ENCODE measurements at regions not wholly inside any gene's neighbourhood (a gene's known extent, or its start where the extent isn't known, plus 50 kb on each side); places are given as distances from the start of the nearest gene placed in this dataset.

- DNase-seq: no peak
These were observed 178.8 kb downstream of the IBTK start for GRCh38 chr6:82068721-82069120.

DNA sequence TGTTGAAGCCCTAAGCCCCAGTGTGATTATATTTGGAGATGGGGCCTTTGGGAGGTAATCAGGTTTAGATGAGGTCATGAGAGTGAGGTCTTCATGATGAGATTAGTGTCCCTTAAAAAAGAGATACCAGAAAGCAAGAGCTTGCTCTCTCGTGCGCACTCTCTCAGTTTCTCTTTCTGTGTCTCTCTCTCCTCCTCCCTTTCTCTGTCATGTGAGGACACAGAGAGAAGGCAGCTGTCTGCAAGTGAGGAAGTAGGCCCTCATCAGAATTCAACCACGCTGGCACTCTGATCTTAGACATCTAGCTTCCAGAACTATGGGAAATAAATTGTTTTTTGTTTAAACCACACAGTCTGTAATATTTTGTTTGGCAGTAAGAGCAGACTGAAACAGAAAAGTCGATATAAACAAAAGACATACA, 180.5 kb downstream of the IBTK start:
- DNase-seq: peak; percentile 77

DNA sequence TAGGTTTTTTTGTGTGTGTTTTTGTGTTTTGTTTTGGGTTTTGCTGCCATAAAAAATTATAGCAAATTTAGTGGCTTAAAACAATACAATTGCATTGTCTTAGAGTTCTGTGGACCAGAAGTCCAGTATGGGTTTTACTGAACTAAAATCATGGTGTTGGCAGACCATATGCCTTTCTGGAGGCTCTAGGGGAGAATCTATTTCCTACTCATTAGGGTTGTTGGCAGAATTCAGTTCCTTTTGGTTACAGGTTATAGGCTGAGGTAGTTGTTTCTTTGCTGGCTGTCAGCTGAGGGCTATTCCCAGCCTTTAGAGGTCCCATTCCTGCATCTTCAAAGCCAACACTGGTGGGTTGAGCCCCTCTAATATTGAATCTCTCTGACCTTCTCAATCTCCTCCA, 181.3 kb downstream of the IBTK start:
- DNase-seq: no peak

DNA sequence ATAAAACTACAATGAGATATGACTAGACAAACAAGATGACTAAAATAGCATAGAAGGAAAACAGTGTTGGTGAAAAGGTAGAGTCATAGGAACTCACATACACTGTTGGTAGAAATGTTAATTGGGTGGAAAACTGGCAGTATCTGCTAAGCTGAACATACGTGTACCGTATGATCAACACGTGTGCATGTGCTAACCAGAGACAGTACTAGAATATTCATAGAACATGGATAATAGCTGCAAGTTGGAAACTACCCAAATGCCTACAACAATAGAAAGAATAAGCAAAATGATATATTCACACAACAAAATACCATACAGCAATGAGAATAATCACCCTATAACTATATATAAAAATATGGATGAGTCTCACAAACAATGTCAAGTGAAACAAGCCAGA, 184.0 kb downstream of the IBTK start:
- DNase-seq: no peak

DNA sequence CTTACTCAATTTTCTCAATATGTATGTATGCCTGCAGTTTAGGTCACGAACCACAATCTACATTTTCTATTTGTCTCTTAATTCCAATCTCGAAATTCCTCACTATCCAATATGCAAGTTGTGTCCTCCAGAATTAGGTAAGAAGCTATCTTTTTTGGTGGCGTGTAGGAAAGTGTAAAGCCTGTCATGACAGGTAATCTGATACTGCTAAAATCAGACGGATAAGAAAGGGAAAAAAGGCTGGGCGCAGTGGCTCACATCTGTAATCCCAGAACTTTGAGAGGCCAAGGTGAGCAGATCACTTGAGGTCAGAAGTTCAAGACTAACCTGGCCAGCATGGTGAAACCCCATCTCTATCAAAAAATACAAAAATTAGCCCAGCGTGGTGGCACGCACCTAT, 185.3 kb downstream of the IBTK start:
- DNase-seq: no peak

GRCh38 chr6:82057846-82058554, 189.5 kb downstream of the IBTK start:
- DNase-seq: no peak

GRCh38 chr6:82056567-82056966, 191.0 kb downstream of the IBTK start:
- no peak for DNase-seq

- DNase-seq: no peak
These were observed 201.4 kb downstream of the IBTK start for GRCh38 chr6:82045965-82046756.

GRCh38 chr6:82040405-82041221, 206.9 kb downstream of the IBTK start:
- peak; percentile 34 for DNase-seq

- DNase-seq: no peak
These were observed 208.9 kb downstream of the IBTK start for GRCh38 chr6:82038631-82039030.

DNA sequence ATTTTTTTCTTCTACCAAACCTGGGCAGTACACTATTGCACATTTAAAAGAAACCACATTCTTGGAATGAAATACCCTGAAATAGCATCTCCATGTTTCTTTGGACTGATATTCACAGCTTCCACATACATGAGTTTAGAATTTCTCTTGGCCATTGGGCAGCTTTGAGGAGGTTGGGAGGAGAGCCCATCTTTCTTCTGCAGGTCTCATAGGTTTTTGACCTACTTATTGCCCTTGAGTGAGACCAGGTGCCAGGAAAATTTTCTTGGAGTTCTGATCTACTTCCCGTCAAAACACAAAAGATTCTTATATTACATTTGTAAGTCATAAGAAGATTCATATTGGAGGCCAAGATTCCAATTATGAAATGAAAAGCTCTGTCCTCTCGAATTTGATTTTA, 212.0 kb downstream of the IBTK start:
- no peak for DNase-seq

- no peak for DNase-seq
These were observed 213.8 kb downstream of the IBTK start for GRCh38 chr6:82033631-82034211.

GRCh38 chr6:82032444-82032843, 215.1 kb downstream of the IBTK start:
- no peak for DNase-seq

DNA sequence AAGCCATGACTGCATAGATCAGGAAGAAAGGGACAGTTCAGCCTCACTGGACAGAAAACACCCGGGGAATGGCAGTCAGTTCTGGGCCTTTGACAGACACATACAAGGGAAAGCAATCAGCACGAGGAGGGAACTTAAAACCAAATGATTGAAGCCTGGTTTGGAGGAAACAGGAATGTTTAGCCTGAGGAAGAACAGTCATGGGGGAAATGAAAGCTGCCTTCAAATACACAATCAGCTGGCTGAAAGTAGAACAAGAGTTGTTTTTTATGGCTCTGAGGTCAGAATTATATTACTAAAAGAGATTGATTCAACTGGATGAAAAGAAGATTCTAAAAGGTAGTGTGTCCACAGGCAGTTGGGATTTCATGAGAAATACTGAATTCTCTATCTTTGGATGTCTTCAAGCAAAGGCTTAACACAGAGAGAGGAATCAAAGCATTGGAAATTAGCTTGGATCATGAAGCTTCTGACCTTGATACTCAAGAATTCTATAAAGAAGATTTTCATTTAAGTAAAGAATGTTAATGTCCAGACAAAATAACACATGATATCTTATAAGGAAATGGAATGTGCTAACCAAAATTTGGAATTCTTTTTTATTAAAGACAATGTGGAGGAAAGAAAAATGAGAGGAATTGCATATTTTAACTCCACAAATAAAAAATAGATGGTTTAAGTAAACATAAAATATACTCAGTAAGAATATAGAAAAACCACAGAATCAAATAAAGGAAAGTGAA, 216.6 kb downstream of the IBTK start:
- peak; percentile 32 for DNase-seq

GRCh38 chr6:82030301-82030700, 217.2 kb downstream of the IBTK start:
- DNase-seq: no peak

GRCh38 chr6:82025271-82025670, 222.3 kb downstream of the IBTK start:
- no peak for DNase-seq

GRCh38 chr6:82022614-82023129, 224.9 kb downstream of the IBTK start:
- no peak for DNase-seq

DNA sequence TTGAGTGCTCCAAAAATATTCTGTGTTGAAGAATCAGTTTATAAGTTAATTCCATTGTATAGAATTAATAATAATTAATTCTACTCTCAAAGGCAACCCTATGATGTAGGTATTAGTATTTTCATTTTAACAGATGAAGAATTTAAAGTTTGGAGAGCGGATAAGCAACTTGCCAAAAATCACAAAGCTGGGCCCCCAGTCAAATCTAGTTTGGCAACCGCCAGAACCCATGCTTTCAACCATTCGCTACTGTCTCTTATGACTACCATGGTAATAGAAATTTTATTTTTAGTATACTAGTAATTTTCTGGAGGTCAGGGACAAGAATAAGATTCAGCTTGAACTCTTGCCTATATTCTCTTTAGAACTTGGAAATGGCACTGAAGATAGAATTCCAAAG, 229.8 kb downstream of the IBTK start:
- no peak for DNase-seq

DNA sequence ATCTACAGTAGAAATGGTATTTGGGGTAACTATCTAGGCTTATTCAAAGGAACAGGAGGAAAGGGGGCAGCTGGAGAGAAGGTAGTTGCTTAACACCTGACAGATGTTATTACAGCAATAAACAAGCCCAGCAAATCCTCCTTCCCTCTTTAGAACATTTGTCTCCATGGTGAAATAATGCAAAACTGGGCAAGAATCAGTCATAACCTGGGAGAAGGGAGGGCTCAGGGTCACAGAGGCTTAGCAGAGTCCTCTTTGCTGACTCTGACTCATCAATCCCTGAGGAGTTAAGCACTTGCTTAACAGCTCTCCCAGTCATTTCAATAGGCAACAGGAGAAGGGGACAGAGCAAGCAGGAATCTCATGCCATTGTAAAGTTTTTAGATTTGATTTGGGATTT, 230.3 kb downstream of the IBTK start:
- no peak for DNase-seq

GRCh38 chr6:82015526-82015925, 232.0 kb downstream of the IBTK start:
- DNase-seq: no peak

DNA sequence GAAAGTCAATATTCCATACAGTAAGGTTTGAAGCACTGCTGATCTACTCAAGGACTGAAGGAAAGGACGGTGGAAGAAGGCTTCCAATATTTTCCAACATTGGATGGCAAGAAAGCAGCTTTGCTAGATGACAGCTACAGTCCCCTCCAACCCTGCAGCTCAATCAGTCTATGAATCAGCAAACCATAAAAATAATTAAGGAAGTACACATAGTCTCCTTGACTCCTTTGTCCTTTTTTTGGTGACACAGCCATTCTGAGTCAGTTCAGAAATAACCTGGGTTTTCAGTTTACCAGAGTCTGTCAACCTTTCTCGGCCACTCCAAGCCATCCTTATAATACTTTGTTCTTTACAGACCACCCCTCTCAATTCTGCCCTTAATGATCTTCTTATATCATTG, 232.5 kb downstream of the IBTK start:
- DNase-seq: no peak
